CD1c-positive myeloid dendritic cell (primary cell): ENCODE measurements at regions not wholly inside any gene's neighbourhood (a gene's known extent, or its start where the extent isn't known, plus 50 kb on each side); places are given as distances from the start of the nearest gene placed in this dataset.
"Not testable (repeated sequence)": the region's sequence is repeated elsewhere in the genome, so short reads cannot be mapped to it uniquely, and the experiment has no call there.

Experiments
- DNase-seq: peaks from one replicate; pipeline ENCODE4 v3.0.0-alpha.2; 2016; ENCODE audit errors: extremely low spot score

DNA sequence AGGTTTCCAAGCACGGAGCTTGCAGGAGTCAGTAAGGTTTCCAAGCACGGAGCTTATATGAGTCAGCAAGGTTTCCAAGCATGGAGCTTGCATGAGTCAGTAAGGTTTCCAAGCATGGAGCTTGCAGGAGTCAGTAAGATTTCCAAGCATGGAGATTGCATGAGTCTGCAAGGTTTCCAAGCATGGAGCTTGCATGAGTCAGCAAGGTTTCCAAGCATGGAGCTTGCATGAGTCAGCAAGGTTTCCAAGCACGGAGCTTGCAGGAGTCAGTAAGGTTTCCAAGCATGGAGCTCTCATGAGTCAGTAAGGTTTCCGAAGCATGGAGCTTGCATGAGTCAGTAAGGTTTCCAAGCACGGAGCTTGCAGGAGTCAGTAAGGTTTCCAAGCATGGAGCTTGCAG lies 153.7 kb upstream of the TMEM132C start:
- not testable (repeated sequence) for DNase-seq

DNA sequence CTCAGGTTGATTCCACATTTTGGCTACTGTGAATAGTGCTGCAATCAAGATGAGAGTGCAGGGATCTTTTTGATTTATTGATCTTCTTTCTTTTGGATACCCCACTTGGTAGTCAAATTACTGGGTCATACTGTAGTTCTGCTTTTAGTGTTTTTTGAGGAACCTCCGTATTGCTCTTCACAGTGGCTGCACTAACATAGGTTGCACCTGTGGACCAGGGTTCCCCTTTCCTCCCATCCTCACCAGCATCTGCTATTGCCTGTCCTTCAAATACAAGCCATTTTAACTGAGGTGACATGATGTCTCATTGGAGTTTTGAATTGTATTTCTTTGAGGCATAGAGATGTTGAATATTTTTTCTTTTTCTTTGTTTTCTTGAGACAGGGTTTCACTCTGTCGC lies 152.5 kb upstream of the TMEM132C start:
- DNase-seq: no peak

DNA sequence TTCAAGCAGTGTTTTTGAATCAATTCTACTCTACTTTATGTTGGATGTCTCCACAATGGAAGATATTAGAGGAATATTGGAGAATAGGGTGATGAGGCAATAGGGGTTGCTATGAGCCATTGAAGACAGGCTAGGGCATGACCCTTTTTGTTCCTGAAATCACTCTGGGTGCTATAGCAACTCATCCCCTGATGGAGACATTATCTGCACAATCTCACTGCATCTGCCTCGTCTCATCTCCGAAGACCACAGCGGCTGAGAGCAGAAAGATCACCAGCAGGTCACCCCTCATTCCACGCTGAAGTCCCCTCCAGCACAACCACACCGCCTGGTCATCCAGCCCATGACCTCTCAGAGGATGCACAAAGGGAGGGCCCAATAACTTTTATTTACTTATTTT lies 150.4 kb upstream of the TMEM132C start:
- DNase-seq: no peak

DNA sequence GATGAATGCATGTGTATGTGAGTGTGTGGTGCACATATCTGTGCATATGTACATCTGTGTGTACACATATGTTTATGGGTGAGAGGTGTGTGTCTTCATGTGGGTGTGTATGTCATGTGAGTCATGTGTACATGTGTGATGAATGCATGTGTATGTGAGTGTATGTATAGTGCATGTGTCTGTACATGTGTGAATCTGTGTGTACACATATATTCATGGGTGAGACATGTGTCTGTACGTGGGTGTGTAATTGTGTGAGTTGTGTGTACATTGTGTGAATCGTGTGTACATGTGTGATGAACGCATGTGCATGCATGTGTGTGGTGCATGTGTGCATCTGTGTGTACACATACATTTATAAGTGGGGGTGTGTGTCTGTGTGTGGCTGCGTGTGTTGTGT lies 146.9 kb upstream of the TMEM132C start:
- DNase-seq: no peak

DNA sequence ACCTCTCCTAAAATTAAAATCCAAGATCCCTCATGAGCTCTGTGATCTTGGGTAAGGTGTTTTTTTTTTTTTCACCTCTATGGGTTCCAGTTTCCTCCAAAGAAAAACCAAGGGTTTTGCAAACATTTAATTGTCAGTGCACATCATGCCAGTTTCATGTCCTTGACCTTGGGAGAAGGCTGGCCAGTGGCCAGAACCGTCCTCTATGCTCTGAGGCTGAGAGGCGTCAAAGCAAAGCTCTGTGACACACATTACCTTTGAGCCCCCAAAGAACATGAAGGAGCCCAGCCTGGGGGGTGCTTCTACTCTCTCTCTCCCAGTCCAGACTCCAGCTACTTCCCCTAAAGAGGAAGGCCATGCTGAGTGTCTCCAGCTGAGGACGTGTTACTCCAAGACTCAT lies 145.5 kb upstream of the TMEM132C start:
- DNase-seq: no peak

DNA sequence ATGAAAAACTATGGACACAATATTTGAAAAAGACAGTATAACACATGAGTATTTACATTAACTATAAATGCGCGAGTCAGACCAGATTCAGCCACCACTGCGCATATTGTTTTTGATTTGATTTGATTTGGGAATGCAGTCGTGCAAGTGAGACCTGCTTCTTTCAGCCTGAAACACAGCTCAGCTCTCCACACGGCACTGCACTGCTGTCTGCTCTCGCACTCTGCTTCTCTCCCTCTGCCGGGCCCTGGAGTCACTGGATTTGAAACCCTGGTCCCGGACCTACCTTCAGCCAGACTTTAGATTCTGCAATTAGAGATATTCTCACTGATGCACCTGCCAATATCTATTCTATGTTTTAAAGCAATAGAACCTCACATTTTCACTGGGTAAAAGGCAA lies 143.9 kb upstream of the TMEM132C start:
- no peak for DNase-seq

DNA sequence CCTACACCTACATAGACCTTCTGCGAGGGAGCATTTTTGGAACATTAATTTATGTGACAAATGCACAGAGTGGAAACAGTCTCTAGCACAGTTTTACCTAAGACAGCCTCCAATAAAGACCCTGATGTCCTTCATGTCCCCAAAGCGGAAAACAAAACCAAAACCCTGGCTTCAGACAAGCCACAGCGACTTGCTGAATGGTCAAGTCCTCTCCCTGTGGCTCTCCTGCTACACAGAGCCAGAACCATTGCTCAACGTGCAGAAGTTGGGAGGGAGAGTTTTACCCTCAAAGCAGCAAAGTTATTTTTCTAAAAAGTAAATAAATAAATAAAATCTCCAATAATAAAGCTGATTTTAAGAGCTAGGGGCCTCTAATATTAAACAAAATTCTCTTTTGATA lies 135.0 kb upstream of the TMEM132C start:
- no peak for DNase-seq

DNA sequence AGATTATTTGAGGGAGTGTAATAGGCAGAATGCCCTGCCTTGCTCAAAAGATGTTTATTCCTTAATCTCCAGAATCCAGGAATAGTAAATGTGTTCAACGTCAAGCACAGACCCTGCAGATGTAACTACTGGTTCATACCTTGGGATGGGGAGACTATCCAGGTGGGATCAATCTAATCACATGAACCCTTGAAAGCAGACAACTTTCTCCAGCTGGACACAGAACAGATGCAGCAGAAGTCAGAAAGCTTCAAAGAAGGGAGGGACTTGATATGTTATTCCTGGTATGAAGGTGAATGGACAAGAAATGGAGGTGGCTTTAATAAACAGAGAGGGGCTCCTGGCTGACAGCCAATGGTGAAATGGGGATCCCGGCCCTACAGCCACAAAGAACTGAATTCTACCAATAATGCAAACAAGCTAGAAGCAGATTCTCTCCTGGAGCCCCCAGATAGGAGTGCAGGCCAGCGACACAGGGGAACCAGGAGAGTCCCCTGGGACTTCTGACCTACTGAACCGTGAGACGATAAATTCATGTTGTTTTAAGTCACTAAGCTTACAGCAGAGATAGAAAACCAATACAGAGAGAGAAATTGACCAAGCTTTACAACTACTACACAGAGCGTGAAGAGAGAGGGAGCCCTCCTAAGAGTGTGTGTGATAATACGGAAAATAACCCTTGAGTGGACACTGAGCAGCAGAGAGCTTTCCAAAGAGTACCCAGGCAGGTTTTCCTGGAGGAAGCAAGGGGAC lies 133.5 kb upstream of the TMEM132C start:
- DNase-seq: no peak

DNA sequence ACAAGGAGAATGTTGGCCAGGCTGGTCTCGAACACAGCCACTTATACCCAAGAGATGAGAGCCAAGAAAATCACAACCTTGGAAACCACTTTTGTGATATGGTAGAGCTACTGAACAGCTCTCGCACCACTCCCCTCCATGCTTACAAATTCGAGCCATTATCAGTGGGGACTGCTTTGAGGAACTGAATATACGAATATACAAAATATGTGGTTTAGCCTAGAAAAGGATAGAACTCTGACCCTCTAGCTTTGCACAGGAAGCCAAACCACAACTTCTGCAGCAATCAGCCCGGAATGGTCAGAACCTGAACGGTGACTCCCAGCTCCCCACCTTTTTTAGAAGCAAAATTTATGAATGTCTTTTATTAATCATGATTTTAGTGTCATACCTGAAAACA lies 129.8 kb upstream of the TMEM132C start:
- no peak for DNase-seq

DNA sequence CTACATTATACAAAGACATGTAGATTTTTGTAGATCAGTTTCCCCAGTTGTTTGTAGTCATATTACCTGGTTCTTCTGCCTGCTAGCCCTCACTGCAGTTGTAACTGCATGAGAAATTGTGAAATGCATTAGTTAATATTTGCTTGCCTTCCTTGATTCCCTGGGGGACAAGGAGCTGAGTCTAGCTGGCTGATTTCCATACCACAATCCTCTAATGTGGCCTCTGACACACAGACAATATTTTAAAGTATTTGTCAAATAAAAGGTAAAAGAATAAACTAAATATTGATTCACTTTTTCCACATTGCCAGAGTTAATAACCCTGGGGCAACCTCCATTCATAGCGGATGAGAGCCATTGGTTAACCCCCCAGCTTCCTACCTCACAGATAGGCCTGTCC lies 128.8 kb upstream of the TMEM132C start:
- DNase-seq: no peak

DNA sequence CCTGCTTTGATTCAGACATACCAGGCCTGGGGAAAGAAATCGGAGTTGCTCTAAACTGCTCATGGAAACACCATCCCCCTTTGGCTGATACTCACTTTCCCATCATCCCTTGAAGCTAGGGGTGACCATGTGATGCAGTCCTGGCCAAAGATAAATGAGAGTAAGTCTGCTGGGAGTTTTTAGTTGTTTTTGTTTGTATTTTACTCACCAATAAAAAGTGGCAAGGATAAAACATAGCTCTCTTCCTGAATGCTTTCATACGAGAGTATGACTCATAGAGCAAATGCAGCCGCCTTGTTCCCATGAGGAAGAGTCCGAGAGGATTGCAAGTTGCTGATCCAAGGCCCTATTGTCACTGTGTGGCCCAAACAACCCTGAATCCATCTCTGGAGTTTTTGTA lies 126.4 kb upstream of the TMEM132C start:
- DNase-seq: no peak

DNA sequence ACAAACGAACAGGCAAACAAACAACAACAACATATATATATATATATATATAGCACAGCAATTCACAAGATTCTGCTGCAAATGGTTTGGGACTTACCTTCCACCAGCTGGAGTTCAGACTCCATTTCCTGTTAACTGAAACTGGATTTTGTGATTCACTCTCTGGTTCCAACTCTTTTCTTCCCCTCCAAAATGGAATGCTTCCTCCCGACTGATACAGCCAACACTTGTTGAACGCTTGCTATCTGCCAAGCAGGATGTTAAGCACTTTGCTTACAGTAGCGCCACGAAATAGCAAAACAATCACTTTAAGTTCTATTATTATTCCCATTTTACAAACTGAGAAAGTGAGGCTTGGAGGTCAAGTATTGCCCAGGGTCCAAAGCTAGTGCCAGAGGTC lies 116.0 kb upstream of the TMEM132C start:
- no peak for DNase-seq

DNA sequence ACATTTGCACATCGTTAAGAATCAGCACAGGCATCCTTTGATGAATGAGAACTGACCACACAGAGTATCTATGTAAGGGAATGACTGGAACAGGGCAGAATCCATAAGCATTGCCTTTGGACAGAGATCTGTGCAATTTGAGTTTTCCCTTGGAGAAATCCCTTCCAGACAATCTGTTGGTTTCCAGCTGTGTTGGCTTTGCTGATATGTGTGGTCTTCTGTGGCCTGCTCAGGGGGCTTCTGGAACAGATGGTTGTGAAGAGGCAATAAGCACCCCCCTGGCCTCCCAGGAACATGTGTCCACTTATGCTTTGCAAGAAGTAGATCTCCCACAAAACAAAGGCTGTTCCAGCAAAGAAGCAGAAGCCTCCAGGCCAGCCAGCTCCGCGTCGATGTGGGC lies 111.4 kb upstream of the TMEM132C start:
- DNase-seq: no peak

DNA sequence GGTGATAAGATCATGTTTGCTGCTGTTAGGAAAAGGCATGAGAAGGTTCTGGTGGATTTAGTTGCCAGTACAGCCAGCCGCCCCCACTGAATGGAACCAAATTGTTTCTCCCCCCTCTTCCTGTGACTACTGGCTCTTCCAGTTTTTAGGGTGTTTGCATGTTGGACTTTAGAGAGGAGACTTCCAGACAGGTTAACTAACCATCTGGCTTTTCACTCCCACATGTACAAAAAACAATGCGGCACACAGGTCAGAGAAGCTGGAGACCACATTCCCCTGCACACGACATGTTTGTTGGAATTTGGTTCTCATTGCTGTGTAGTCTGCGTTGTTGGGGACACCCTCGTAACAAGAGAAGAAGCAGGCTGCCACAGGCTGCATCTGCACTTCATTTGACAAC lies 103.9 kb upstream of the TMEM132C start:
- no peak for DNase-seq

DNA sequence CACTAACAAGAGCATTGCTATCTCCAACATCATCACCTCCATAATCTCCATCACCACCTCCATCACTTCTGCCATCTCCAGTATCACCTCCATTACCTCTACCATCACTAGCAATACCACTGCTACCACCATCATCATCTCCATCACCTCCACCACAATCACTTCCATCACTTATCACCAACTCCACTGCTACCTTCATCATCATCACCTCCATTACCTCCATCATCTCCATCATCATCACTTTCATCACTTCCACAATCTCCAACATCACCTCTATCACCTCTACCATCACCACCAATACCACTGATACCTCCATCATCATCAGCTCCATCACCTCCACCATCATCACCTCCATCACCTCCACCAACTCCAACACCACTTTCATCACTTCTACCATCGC lies 102.4 kb upstream of the TMEM132C start:
- no peak for DNase-seq

DNA sequence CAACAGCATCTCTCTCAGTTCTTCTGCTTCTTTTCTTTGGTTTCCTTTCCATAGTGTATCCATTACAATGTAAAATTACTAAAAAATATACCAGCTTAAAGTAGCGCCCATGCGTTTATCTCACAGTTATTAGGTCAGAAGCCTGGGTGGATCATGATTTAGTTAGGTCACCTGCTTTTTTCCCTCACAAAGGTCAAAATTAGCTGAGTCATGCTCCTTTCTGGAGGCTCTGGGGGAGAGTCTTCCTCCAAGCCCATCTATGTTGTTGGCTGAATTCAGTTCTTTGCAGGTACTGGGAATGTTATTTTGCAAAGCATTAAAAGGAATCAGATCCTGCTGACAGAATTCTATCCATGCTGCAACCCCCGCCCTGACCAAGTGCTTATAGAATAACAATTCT lies 101.6 kb upstream of the TMEM132C start:
- no peak for DNase-seq

DNA sequence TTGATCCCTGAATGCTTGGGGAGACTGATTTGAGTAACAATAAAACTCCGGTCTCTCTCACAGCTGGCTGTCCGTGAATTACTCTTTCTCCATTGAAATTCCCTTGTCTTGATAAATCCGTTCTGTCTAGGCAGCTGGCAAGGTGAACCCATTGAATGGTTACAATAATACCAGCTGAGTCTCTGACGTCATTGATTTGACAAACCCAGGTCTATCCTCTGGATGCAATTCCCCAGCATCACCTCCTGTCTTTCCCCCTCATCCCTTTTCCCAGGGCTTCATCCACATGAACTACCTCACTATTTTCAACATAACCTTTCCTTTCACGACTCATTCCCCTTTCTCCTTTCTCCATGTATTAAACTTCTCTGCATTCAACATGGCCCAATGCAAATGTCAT lies 98.7 kb upstream of the TMEM132C start:
- no peak for DNase-seq

DNA sequence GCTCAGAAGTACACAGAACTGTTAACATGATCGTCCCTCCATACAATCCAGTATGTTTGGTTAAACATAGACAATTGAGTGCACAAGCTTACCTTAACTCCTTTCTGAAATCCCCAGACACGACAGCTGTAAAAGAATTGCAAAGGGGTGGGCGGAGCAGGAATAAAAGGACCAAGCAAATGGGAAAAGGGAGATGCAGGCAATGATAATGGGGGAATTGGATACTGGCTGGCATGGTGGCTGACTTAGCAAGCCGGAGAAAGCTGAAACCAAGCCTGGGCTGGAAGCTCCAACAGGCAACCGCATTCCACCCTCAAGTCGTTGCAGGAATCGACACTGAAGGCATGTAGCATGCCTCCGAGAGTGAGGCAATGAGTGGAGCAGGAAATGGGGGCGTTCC lies 96.8 kb upstream of the TMEM132C start:
- no peak for DNase-seq

DNA sequence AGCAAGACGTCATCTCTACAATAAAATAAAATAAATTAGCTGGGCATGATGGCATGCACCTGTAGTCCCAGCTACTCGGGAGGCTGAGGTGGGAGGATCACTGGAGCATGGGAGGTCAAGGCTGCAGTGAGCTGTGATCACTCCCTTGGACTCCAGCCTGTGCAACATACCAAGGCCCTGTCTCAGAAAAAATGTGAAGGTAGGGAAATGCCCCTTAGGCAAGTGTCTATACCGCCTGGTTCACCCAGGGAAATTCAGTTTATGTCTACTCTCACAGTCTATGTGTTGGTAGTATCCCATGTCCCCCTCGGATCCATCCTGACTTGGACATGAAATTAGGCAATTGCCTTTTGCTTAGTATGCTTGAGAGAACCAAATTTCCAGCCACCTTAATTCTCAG lies 88.4 kb upstream of the TMEM132C start:
- no peak for DNase-seq

DNA sequence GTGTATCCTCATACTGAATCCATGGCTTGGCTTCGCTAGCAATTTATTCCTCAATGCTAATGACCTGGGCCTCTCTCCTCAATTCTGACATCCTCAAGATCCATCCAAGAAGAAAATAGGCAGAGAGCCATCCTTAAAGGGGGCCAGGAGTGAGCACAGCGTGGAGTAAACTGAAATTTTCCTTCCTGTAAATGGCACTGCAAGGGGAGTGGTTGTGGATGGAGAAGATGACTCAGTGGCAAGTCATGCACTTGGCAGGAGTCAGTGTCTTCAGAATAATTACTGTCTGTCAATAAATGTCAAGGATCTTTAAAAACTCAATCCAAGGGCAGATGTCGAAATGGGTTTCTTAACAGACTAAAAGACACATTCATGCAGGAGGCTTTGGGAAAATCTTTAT lies 88.0 kb upstream of the TMEM132C start:
- DNase-seq: no peak

DNA sequence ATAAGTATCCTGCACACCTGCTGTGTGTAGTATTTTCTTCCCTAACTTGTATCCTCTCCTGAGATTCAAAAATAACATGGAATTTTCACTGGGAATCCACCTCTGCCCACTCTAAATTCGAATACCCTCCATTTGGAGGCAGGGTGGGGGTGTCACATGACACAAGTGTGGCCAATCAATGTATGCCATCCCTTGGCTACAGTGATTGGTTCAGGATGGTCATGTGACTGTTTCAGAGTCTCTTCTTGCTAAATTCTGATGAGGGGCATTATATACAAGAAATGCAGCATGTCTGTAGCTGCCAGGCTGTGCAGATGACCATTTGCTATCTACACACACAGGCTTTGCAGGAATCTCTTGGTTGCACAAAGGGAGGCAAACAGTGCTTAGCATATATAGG lies 86.8 kb upstream of the TMEM132C start:
- DNase-seq: no peak

DNA sequence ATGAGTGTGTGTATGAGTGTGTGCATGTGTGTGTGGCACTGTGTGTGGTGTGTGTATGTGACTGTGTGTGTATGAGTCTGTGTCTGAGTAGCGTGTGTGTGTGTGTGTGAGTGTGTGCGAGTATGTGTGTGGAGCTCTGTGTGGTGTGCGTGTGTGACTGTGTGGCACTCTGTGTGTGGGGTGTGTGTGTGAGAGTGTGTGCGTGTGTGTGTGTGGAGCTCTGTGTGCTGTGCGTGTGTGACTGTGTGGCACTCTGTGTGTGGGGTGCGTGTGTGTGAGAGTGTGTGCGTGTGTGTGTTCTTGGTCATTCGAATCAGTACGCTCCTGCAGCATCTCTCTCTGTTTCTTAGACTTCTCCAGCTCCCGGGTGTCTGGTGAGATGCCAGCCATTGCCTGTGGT lies 76.9 kb upstream of the TMEM132C start:
- no peak for DNase-seq

DNA sequence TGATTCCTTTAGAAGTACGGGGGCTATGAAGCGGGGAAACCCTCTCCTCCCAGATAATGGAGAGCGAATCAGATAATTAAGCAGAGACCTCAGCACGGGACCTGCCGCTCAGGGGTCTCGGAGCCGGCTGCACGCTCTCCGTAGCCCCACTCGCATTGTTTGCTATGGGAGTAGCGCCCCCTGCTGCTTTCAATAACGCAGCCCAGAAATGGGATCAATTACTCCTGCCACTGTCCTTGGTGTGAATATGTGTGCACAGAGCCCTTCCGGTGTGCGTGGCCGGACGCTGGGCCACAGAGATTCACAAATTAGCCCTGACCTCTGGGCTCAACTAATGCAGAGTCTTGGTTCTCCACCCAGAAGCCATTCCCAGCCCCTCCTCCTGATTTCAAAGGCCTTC lies 76.4 kb upstream of the TMEM132C start:
- no peak for DNase-seq

DNA sequence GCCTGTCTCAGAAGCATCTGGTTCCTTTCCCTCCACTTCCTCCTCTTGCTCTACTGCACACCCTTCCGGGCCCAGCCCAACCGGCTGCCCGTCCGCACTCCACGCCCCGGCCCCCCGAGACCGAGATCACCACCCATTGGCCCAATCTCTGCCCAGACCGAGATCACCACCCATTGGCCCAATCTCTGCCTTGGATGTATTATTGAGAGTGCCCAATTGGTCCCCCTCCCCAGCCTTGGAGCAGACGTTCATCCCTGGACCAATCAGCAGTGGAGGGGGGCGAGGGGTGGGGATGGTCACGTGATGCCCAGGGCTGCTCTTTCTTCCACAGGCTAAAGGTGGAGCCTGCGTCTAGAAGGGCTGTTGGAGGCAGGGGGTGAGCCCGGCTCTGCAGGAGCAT lies 75.6 kb upstream of the TMEM132C start:
- no peak for DNase-seq
